ENCODE measurements at regions not wholly inside any gene's neighbourhood (a gene's known extent, or its start where the extent isn't known, plus 50 kb on each side); places are given as distances from the start of the nearest gene placed in this dataset.

- no peaks in the 10 kb centered on the region for H3K27me3 ChIP-seq (ENCODE audit: control insufficient read depth in 4 of 4, insufficient read depth in 4 of 4, low read length in 3 of 4)
Measured at GRCh38 chr2:182647499-182647787, 68.6 kb upstream of the DNAJC10 start.

More at GRCh38 chr2:182647499-182647787, 68.6 kb upstream of the DNAJC10 start:
- H3K4me3 ChIP-seq (ENCODE audit: low read depth in 1 of 3, low read length in 3 of 3): no peak overlapping the region
- H3K4me1 ChIP-seq (ENCODE audit: control insufficient read depth in 4 of 4, insufficient read depth in 4 of 4, low read length in 3 of 4): no peaks in the 10 kb centered on the region
- no peak for DNase-seq (ENCODE audit: low spot score)
- 69% methylated on average over 2 of the region's 2 CpGs for WGBS
- H3K9me3 ChIP-seq (ENCODE audit: control insufficient read depth in 4 of 4, low read length in 3 of 4): no peaks in the 10 kb centered on the region
- H3K36me3 ChIP-seq (ENCODE audit: control insufficient read depth in 4 of 4, insufficient read depth in 3 of 4, low read depth in 1 of 4, low read length in 3 of 4): no peaks in the 10 kb centered on the region
- no peak for TF ChIP-seq HNF4A (conservative IDR thresholded peaks at IDR 0.05)
- no peak for TF ChIP-seq CTCF (IDR thresholded peaks at IDR 0.05; ENCODE audit: low read depth, low read length, missing input control)
- TF ChIP-seq, protein P1, sequence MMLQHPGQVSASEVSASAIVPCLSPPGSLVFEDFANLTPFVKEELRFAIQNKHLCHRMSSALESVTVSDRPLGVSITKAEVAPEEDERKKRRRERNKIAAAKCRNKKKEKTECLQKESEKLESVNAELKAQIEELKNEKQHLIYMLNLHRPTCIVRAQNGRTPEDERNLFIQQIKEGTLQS (IDR thresholded peaks at IDR 0.05): no peak
- TF ChIP-seq TAF1 (conservative IDR thresholded peaks at IDR 0.05): no peak
- TF ChIP-seq FOXA1 (IDR thresholded peaks at IDR 0.05): no peak
- no peak for TF ChIP-seq FOXA2 (IDR thresholded peaks at IDR 0.05)
- no peak for TF ChIP-seq EGR1 (IDR thresholded peaks at IDR 0.05; ENCODE audit: low read depth in 2 of 2)
- TF ChIP-seq RAD21 (IDR thresholded peaks at IDR 0.05): no peak
- TF ChIP-seq GABPA (IDR thresholded peaks at IDR 0.05 in 1 of 2, conservative IDR thresholded peaks at IDR 0.05 in 1 of 2): no peak
- TF ChIP-seq, protein P2, sequence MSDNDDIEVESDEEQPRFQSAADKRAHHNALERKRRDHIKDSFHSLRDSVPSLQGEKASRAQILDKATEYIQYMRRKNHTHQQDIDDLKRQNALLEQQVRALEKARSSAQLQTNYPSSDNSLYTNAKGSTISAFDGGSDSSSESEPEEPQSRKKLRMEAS (IDR thresholded peaks at IDR 0.05): no peak
- no peak for TF ChIP-seq SP1 (IDR thresholded peaks at IDR 0.05)
- no peak for TF ChIP-seq HNF4G (IDR thresholded peaks at IDR 0.05)
- TF ChIP-seq, protein P3, sequence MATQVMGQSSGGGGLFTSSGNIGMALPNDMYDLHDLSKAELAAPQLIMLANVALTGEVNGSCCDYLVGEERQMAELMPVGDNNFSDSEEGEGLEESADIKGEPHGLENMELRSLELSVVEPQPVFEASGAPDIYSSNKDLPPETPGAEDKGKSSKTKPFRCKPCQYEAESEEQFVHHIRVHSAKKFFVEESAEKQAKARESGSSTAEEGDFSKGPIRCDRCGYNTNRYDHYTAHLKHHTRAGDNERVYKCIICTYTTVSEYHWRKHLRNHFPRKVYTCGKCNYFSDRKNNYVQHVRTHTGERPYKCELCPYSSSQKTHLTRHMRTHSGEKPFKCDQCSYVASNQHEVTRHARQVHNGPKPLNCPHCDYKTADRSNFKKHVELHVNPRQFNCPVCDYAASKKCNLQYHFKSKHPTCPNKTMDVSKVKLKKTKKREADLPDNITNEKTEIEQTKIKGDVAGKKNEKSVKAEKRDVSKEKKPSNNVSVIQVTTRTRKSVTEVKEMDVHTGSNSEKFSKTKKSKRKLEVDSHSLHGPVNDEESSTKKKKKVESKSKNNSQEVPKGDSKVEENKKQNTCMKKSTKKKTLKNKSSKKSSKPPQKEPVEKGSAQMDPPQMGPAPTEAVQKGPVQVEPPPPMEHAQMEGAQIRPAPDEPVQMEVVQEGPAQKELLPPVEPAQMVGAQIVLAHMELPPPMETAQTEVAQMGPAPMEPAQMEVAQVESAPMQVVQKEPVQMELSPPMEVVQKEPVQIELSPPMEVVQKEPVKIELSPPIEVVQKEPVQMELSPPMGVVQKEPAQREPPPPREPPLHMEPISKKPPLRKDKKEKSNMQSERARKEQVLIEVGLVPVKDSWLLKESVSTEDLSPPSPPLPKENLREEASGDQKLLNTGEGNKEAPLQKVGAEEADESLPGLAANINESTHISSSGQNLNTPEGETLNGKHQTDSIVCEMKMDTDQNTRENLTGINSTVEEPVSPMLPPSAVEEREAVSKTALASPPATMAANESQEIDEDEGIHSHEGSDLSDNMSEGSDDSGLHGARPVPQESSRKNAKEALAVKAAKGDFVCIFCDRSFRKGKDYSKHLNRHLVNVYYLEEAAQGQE (IDR thresholded peaks at IDR 0.05): no peak
- TF ChIP-seq JUND (IDR thresholded peaks at IDR 0.05): no peak
- TF ChIP-seq ZBTB33 (IDR thresholded peaks at IDR 0.05): no peak
- no peak for TF ChIP-seq NR2F2 (IDR thresholded peaks at IDR 0.05)
- TF ChIP-seq RXRA (IDR thresholded peaks at IDR 0.05): no peak
- no peak for TF ChIP-seq YY1 (IDR thresholded peaks at IDR 0.05)
- no peak overlapping the region for H3K9ac ChIP-seq (ENCODE audit: low read depth in 1 of 2, low read length in 2 of 2)
- H3K27ac ChIP-seq (ENCODE audit: low read depth in 1 of 2, low read length in 2 of 2): no peak overlapping the region
